NCI-H446 (cell line): ENCODE measurements at regions not wholly inside any gene's neighbourhood (a gene's known extent, or its start where the extent isn't known, plus 50 kb on each side); places are given as distances from the start of the nearest gene placed in this dataset.

Experiments
- DNase-seq, 2 experiments: peaks; one replicate each; lab custom pipeline; 2025; lab: John Stamatoyannopoulos, UW

DNA sequence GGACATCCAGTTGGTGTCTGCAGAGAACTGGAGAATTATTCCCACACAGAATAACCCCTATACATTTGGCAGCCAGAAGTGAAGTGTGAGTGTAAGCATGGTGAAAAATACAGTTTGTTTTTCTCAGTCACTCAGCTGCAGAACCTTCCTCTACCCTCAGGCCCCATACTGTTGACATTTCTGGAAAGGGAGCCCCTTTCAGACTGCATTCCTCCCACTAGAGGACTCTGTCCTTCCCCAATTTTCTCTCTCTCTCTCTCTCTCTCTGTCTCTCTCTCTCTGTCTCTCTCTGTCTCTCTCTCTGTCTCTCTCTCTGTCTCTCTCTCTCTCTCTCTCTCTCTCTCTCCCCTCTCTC is 86.8 kb upstream of the STEAP1B start:
- no peak for DNase-seq

DNA sequence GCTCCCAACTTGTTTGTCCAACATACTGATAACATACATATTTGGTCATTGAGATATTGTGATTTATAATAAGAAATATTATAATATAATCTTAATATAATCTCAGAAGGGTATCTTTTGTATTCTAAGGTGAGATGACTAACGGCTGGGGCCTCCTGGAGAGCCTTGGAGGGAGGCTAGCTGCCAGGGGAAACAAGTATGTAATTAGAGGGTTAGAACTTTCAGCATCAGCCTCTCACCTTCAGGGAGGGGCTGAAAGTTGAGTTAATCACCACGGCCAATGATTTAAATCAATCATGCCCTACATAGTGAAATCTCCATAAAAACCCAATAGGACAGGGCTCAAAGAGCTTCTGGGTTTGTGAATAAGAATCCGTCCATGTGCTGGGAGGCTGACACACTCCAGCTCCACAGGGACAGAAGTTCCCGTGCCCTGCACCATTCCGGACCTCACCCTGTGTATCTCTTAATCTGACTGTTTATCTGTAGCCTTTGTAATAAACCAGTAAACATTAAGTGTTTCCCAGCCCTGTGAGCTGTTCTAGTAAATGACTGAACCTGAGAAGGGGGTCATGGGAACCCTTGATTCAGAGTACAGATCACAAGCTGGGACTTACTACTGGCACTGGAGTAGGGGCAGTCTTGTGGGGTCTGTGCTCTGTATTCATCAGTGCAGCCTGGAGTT is 86.3 kb upstream of the STEAP1B start:
- DNase-seq = no peak

DNA sequence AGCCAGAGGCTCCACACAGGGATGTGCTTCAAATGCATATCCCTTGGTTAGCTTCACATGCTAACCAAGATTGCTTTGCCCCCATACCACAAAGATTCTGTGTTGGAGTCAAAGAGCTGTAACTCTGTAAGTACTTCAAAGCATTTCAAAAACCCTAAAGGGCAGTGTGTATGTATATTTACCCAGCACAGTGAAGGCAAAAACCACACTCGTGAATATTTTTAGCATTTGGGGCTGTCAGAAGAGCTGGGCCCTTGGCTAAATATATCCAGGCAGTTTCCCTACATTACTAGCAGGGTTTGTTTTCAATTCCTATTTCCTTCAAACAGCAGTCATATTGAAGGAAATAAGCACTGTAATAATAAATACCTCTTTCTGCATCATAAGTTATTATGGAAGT is 84.2 kb upstream of the STEAP1B start:
- DNase-seq = no peak

DNA sequence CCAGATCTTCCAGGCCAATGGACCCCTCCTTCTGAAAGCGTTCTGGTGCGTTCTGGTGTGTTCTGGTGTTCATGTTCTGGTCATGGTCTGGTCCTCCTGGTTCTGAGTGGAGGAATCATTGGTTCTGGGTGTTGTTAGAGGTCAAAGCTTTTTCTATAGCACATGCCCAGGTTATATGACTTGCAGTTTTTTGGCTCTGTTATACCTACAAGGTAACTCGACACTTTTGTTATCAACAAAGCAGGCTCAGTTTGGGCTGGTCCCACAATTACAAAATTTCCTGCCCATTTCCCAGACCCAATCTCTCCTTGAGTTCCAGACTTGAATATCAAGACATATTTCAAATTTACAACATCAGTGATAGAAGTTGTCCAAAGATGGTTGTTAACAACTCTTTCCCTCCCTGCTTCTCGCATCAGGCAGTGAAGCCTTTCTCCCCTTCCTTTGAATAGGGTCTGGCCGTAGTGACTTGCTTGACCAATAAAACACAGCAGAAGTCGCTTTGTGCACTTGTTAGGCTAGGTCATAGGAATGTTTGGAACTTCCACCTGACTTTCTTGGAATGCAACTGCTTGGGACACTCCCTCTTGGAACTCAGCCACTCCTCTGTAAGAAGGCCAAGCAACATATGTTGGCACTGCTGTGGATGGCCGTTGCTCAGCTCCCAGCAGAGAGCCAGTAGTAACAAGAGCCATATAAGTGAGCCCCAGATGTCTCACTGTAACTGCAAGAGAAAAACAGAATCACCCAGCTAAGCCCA is 83.1 kb upstream of the STEAP1B start:
- DNase-seq = peak in 1 of 2 experiments; percentile 16

GRCh38 chr7:22581099-22581498 is 81.1 kb upstream of the STEAP1B start:
- DNase-seq = no peak

- no peak for DNase-seq
These were observed 80.0 kb upstream of the STEAP1B start for GRCh38 chr7:22579961-22580360.

DNA sequence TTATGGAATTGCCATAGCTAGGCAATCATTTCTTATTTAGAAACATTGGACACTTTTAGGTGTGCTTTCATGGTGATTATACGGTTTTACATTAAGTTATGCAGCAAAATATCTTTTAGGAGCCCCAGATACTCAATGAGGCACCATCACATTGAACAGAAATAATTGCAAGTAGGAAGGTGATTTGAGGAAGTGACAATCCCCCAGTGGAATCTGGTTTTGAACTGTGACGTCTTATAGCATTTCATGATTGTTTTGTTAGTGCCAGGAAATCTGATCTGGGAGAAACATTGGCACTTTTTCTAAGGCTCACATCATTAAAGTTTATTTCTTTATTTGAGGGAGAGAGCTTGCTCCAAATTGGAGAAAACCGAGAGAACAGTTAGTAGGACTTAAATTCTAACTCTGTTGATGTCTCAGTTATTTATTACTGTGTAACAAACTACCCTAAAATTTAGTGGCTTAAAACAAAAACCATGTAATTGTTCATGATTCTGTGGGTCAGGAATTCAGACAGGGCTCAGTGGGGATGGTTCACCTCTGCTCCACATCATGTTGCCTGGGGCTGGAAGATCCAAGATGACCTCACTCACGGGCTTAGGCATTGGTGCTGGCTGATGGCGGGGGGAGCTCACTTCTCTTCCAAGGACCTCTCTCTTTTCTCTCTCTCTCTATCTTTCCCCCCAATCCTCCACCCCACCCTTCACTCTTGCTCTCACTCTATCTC is 78.2 kb upstream of the STEAP1B start:
- no peak for DNase-seq

- no peak for DNase-seq
These were observed 77.5 kb upstream of the STEAP1B start for GRCh38 chr7:22577470-22578001.

DNA sequence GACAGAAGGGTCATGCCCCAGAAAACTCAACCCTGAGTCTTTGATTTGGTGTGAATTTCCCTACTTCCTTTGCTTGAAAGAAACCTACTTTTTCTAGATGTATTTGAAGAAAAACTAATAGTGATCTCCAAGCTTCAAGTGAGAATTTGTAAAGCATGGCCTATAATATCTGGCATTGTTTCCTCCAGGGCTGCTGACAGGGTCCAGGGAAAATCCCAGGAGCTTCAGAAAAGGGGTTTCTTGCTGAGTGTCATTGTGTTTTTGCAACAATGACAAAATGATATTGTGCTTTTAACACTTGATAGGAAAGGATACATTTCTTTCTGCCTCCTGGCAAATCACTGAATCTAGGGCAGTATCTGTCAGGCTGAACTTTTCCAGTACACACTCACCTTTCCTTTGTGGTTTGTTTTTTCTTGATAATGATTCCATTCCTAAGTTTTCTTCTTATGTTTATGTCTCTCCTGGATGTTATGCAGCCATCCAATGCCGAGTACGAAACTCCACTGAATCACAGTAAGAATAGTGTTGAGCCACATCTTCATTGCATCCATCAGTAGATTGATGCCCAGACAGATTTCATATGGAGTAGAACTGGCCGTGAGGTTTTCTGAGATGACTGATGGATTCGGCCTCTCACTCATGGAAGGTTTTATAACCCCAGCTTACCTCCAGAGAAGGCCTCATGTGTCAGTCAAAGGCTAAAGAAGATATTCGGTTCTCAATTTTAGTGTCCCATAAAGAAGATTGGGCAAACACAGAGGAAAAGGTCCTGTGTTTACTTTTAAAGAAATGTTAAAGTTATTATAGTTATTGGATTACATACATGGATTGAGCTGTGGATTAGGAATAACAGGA is 76.9 kb upstream of the STEAP1B start:
- no peak for DNase-seq

DNA sequence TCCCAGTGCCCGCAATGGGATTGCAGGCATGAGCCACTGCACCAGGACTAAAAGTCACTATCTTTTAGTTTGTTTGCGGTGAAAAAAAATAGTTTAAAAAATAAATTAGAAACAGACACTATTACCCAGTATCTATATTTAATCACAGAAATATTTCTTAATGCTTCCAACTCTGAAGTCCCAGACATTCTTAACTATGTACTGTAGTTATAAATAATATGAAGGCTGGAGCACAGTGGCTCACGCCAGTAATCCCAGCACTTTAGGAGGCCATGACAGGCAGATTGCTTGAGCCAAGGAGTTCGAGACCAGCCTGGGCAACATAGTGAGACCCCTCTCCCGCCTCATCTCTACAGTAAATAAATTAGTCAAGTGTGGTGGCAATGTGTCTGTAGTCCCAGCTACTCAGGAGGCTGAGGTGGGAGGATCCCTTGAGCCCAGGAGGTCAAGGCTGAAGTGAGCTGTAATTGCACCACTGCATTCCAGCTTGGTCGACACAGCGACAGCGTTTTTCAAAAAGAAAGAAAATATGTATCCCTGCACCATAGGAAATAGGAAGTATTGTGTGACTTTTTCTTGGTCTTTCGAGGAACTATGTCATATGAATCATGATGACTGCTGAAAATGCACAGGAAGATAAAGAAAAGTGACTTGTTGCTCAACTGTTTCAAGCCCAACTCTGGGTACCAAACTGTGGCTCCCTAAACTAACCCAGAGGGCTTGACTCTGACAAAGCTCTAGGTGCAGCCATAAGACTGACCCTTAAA is 74.9 kb upstream of the STEAP1B start:
- DNase-seq = no peak

DNA sequence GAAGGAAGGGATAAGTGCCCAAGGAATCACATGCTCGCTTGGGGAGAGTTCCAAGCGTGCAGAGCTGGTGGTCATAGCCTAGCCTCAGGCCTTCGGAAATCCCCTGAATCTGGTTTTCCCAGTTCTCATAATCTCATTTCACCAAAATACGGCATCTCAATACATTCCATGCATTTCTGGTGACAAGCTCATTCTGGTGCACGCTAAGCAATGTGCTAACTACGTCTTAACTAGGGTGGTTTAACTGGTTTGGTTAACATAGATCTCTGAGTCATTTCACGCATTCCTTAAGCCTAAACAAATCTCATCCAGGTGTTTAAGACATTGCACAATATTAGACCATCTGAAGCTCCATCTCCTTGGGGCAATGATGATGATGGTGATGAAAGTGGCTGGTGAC is 72.9 kb upstream of the STEAP1B start:
- no peak for DNase-seq

- DNase-seq = no peak
These were observed 72.3 kb upstream of the STEAP1B start for GRCh38 chr7:22572292-22572691.

DNA sequence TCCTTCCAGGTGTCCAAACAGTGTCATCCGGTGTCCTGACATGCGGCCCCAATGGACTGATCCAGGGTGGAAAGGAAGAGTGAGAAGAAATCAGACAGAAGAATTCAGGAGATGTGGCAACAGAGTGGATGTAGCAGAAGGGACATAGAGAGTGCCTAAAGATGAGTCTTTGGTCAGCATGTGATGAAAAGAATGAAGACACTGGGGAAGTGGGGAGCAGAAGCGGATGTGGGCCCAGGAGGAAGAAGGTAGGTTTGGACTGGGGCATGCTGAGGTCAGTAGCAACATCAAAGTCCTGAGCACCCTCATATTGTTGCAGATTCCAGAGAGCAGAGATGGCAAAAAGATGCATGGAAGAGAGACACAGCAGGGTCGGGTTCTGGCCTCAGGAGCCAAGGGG is 71.8 kb upstream of the STEAP1B start:
- DNase-seq = no peak

- DNase-seq = no peak
These were observed 69.8 kb upstream of the STEAP1B start for GRCh38 chr7:22569586-22570321.

GRCh38 chr7:22566592-22566991 is 66.6 kb upstream of the STEAP1B start:
- no peak for DNase-seq

DNA sequence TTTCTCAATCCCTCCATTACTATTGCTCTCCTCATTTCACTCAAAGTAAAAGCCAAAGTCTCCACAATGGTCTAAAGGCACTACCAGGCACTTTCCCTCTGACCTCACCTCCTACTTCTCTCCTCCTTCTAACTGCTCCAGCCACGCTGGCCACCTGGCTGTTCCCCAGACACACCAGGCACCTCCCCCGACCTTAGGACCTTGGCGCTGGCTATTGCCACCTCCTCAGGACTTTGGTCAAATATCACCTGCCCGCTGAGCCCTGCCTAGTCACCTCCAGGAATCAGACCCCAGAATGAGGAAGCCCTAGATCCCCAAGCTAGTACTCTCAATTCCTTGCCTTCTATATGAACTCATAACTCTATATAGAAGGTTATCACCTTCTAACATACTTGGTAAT is 66.2 kb upstream of the STEAP1B start:
- DNase-seq = no peak

DNA sequence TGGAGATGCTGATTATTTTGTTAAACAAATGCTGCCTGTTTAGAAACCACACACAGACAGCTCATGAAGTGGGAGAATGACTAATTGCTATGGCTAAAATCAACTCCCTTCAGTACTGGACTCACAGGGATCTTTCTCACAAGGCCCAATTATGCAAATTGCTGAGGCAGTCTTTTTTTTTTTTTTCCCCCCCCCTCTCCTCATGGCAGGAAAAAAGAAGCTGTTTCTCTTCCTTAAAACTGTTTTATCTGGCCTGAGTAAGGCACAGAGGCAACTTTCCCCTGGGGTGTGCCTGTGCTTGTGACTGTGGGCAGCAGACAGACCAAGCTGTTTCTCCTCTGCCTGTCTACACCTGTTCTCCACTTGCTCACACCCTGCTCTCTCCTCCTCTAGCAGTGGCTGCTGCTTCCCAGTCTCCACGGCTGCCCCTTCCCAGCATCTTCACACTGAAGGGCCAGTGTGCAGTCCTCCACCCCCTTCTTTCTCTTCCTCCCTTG is 65.4 kb upstream of the STEAP1B start:
- no peak for DNase-seq

GRCh38 chr7:22564511-22565045 is 64.6 kb upstream of the STEAP1B start:
- DNase-seq = no peak

GRCh38 chr7:22563621-22564241 is 63.7 kb upstream of the STEAP1B start:
- DNase-seq = no peak
